AG04449 (cell line): ENCODE measurements at regions not wholly inside any gene's neighbourhood (a gene's known extent, or its start where the extent isn't known, plus 50 kb on each side); places are given as distances from the start of the nearest gene placed in this dataset.

ENCODE experiments used
- CTCF ChIA-PET: fragments of 350-600 bp; formaldehyde crosslinking; extraction: SDS; loops from one replicate; lab custom pipeline; 2021; ENCODE audit warnings: antibody characterized with exemption; lab: Yijun Ruan, JAX
- POLR2A ChIA-PET: fragments of 400-600, 350-600 bp; formaldehyde crosslinking; extraction: SDS; loops from one replicate; lab custom pipeline; 2020; ENCODE audit warnings: antibody characterized with exemption, inconsistent platforms; lab: Yijun Ruan, JAX
- DNase-seq: peaks from one replicate; pipeline ENCODE4 v3.0.0-alpha.2; 2010; ENCODE audit warnings: low read depth, low spot score
- H3K4me3 ChIP-seq: 2 replicates; pipeline ENCODE4 v1.5.1; 2011; ENCODE audit warnings: low read depth, mild to moderate bottlenecking, control low read depth, low read length
- TF ChIP-seq, protein P1 (sequence below): IDR thresholded peaks from one replicate; pipeline ENCODE4 v1.5.1; 2011; ENCODE audit warnings: mild to moderate bottlenecking, moderate library complexity, low read length, control low read depth, inconsistent platforms; ENCODE audit not compliant: insufficient read depth; ENCODE audit errors: missing control alignments

- H3K4me3 ChIP-seq = no peak overlapping the region
- POLR2A ChIA-PET = no interaction called here
- DNase-seq = no peak
- CTCF ChIA-PET = interaction anchor here (0.8 to 1.2 kb wide), 2 partner anchors 19 to 30 kb away, joined by 3 read pairs; no protein-coding TSS in a partner anchor
- TF ChIP-seq, protein P1, sequence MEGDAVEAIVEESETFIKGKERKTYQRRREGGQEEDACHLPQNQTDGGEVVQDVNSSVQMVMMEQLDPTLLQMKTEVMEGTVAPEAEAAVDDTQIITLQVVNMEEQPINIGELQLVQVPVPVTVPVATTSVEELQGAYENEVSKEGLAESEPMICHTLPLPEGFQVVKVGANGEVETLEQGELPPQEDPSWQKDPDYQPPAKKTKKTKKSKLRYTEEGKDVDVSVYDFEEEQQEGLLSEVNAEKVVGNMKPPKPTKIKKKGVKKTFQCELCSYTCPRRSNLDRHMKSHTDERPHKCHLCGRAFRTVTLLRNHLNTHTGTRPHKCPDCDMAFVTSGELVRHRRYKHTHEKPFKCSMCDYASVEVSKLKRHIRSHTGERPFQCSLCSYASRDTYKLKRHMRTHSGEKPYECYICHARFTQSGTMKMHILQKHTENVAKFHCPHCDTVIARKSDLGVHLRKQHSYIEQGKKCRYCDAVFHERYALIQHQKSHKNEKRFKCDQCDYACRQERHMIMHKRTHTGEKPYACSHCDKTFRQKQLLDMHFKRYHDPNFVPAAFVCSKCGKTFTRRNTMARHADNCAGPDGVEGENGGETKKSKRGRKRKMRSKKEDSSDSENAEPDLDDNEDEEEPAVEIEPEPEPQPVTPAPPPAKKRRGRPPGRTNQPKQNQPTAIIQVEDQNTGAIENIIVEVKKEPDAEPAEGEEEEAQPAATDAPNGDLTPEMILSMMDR = no peak
Observed at GRCh38 chr2:15058015-15058720, 425.7 kb downstream of the LRATD1 start.

- ChIA-PET CTCF (interaction anchor here (0.8 to 1.2 kb wide), 2 partner anchors 19 to 30 kb away, joined by 3 read pairs; no protein-coding TSS in a partner anchor), POLR2A (no interaction called here)
- DNase-seq = no peak
- TF ChIP-seq, protein P1 = no peak
- no peak overlapping the region for H3K4me3 ChIP-seq
Observed at GRCh38 chr2:15058721-15059157, 426.2 kb downstream of the LRATD1 start.

- DNase-seq = no peak
- ChIA-PET CTCF (no interaction called here), POLR2A (interaction anchor here (0.7 kb wide), 1 partner anchor 9 kb away, joined by 3 read pairs; no protein-coding TSS in a partner anchor)
- TF ChIP-seq, protein P1 = no peak
- no peak overlapping the region for H3K4me3 ChIP-seq
Observed at GRCh38 chr2:15059870-15060512, 427.5 kb downstream of the LRATD1 start.

DNA sequence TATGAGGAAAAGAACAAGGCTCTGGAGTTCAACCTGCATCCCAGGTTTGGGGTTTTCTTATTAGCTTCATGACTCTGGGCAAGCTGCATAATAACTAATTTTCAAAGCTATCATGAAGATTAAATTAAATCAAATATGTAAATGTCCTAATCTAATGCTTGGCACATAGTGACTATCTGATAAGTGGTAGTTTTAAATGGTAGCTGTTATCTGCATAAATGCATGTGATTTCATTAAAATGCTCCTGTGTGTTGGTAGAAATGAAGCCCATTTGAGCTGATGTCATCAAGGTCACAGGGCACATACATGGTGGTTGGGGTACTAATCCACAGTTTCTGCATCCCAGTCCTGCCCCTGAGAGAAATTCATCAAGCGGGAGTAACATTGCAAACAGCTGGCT lies 428.8 kb downstream of the LRATD1 start:
- CTCF ChIA-PET = interaction anchor here (1.2 kb wide), 1 partner anchor 9 kb away, joined by 3 read pairs; no protein-coding TSS in a partner anchor
- POLR2A ChIA-PET = no interaction called here
- DNase-seq = no peak
- TF ChIP-seq, protein P1 = no peak
- no peak overlapping the region for H3K4me3 ChIP-seq

DNA sequence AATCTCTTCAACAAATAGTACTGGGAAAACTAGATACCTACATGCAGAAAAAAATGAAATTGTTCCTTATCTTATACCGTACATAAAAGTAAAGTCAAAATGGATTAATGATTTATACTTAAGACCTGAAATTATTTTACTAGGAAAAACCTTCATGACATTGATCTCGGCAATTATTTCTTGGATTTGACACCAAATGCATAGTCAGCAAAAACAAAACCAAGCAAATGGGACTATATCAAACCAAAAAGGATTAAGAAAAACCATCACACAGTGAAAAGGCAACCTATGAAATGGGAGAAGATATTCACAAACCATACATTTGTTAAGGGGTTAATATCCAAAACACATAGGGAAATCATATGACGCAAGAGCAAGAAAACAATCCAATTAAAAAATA lies 433.6 kb downstream of the LRATD1 start:
- TF ChIP-seq, protein P1 = no peak
- ChIA-PET CTCF (no interaction called here), POLR2A (no interaction called here)
- no peak overlapping the region for H3K4me3 ChIP-seq
- DNase-seq = no peak

DNA sequence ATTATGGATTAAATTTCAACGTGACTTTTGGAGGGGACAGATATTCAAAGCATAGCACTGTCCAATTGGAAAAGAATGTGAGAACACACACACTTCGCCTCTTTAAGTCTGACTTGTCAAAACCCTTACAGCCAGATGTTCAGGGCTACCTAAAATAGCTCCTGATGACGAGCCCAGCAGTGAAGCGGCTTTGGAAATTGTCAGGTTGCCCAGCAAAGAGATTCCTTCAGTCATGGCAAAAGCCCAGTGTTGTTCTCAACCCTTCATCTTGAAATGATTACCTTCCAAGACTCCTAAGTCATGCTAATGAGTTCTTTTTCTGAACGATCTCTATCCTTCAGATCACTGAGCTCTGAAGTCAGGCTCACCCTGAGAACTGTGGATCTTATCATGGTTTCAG lies 436.6 kb downstream of the LRATD1 start:
- CTCF ChIA-PET = no interaction called here
- no peak overlapping the region for H3K4me3 ChIP-seq
- DNase-seq = no peak
- POLR2A ChIA-PET = interaction anchor here (0.9 kb wide), 1 partner anchor 9 kb away, joined by 3 read pairs; no protein-coding TSS in a partner anchor
- TF ChIP-seq, protein P1 = no peak
